ENCODE measurements at regions not wholly inside any gene's neighbourhood (a gene's known extent, or its start where the extent isn't known, plus 50 kb on each side); places are given as distances from the start of the nearest gene placed in this dataset.

DNA sequence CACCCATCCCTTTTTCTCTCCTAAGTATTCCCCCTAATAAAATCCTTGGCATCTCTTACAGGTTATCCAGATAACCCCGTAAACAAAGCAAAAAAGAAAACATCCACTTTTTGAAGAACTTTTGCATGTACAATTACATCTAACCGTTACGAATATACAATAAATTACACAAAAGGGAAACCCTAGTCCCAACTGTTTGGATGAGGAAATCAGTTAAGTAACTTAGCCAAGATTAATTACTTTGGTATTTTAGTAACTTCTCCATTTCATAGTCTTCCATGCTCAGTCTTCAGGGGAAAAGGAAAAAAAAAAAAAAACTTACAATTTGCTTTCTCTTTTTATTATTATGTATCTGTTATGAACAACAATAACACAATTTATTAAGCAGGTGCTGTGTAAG is 212.9 kb downstream of the ACTL7B start:
- no peak for DNase-seq

GRCh38 chr9:108640230-108640629 is 215.6 kb downstream of the ACTL7B start:
- DNase-seq = no peak

GRCh38 chr9:108639696-108640095 is 216.1 kb downstream of the ACTL7B start:
- no peak for DNase-seq

DNA sequence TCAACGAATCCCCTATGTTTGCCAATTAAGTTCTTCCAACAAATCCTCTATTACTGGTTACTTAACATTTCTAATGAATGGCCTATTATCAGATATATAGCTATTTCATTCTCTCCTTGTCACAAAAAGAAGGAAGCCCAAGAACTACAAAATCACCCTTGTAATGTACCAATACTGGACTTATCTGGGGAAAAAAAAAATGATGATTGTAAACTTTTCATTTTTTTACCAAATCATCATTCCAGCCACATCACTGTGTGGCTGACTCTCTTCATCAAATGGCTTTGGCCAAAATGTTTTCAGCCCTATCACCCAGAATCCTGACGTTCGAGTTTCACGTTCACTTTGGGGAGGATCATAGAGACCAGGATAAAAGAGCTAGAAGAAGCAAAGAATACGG is 216.7 kb downstream of the ACTL7B start:
- no peak for DNase-seq

GRCh38 chr9:108637340-108637739 is 218.4 kb downstream of the ACTL7B start:
- no peak for DNase-seq

DNA sequence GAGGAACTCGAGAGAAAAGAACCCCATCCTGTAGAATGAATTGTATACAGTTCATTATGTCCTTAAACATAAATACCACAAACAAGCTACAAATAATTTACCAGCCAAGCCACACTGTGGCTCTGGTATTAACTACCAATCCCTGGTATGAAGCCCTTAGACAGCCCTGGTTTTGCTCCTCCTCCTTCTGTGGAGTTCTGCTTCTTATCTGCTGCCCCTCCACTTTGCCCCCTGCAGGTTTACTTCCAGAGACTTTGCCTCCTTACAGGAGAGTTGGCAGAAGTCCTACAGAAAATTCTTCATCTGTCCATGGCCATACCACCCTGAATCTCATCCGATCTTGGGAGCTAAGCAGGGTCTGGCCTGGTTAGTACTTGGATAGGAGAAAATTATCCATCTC is 219.8 kb downstream of the ACTL7B start:
- DNase-seq = no peak

DNA sequence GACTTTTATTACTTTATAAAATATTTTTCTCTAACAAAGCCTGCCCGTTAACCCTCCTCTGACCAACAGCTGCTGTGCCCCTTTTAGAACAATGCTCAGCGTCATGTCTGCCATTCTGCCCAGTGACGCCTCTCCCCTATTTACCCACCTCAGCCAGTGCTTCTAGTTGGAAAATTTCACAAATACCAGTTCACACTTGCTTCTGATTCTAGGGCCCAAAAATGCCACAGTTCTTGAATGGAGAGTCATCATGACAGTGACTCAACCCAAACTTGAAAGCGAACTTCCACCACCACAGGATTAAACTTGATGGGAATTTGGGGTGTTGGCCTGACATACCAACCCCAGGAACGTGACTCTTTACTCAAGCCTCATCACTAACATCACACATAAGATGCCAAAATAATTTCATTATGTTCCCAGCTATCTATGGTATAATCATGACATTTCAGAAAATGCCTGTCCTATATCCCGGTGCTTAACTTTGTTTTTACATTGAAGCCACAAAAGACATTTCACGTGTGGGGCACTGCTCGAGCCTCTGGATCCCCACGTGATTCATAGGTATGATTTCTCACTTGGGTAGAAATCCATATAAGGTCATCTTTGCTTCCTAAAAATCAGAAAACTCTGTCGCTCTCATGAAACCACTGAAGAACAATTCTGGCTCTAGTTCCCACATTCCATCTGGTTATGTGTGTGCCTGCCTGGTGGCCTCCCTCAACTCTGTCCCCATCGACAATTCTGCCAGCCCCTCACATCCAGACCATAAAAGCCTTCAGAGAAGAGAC is 220.9 kb downstream of the ACTL7B start:
- DNase-seq = no peak

DNA sequence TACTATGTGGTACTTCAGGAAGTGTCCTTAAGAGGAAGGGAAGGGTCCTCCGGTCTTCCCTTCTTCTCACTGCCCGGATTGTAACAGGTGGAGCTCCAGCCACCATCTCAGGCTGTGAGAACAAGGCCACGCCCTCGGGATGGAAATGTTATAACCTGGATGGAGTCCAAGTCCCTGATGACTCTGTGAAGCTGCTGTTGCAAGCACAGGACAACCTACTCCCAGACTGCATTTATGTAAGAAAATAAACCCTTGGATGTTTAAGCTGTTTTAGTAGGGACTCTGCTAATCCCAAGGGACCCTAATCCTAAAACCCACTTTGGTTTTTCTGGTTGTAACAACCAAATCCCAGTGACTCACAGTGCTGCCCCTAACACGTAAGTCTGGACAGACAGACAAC is 221.6 kb downstream of the ACTL7B start:
- no peak for DNase-seq

GRCh38 chr9:108631496-108632285 is 224.1 kb downstream of the ACTL7B start:
- no peak for DNase-seq

DNA sequence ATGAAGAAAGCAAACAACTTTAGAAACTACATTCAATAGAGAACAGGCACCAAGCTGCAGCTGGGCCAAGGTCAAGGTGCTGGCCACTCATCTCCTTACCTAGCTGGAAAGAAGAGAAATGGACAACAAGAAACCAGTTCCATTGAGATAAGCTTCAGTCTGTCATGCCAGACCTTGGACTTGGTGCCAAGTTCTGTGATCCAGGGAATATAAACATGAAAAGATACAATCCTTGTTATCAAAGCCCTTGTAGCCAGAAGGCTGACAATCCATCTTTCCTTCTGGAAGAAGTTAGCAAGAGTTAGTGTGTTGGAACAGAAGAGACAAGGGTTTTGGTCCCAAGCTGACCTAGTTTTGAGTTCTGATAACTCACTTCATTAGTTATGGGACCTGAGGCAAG is 227.5 kb downstream of the ACTL7B start:
- DNase-seq = no peak

DNA sequence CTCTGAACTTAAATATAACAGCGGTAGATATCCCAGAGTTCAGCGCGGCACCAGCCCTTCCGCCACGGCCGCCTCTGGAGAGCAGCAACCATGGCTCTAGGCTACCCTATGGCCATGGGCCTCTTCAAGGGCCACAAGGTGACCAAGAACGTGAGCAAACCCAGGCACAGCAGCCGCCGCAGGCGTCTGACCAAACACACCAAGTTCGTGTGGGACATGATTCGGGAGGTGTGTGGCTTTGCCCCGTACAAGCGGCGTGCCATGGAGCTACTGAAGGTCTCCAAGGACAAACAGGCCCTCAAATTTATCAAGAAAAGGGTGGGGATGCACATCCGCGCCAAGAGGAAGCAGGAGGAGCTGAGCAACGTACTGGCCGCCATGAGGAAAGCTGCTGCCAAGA is 229.0 kb downstream of the ACTL7B start:
- no peak for DNase-seq

DNA sequence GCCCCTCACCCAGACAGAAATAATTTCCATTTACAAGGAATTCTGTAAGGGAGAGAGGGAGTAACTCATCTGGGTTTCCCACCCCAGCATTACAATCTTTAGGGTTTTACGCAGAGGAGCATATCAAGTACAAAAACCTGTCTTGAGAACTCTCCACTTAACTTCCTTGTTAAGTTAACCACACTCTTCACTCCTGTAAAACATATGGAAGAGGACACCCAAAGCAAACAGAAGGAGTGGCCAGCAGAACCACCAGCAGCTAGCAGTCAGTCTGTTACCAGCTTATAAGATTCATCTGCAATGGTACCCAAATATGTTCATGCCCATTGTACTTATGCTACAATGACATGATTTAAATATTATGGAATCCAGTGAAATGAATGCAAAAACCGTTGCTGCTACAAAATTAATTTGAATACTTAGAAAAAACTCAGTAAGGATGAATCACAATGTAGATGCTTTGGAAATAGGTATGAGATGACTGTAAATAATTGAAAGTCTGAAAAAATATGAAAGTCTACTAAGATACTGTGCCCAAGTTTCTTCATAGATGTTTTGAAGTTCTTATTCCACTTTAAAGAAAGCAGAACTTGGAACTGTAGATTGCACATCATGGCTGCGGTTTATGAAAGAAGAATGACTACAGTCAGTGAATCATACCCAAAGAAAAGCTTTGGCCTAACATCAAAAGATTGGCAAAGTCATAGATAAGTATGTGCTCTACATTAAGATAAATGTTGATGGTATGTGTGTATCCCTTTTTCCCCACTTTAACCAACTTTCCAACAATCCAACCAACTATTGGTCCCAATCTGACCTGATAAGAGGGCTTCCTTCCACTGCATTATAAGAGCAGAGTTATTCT is 233.6 kb downstream of the ACTL7B start:
- DNase-seq = no peak

DNA sequence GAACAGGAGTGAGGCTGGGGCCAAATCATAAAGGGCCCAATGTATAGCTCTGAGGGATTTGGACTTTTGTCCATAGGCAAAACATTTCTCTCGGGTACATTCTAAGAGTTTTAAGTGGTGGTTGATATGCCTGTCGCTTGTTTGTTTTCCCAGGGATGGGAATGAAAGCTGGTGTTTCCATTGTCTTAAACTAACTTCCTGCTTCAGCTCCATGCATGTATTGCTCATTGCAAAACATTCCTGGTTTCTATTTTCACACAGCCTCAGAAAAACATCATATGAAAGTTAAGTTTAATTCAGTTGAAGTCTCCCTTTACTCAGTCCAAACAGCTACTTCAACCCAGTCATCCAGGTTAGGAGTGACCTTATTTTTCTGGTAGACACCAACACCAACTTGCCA is 235.0 kb downstream of the ACTL7B start:
- no peak for DNase-seq

- no peak for DNase-seq
These were observed 236.8 kb downstream of the ACTL7B start for GRCh38 chr9:108618906-108619550.

- no peak for DNase-seq
These were observed 238.1 kb downstream of the ACTL7B start for GRCh38 chr9:108617676-108618075.

GRCh38 chr9:108615152-108615551 is 240.6 kb downstream of the ACTL7B start:
- no peak for DNase-seq

DNA sequence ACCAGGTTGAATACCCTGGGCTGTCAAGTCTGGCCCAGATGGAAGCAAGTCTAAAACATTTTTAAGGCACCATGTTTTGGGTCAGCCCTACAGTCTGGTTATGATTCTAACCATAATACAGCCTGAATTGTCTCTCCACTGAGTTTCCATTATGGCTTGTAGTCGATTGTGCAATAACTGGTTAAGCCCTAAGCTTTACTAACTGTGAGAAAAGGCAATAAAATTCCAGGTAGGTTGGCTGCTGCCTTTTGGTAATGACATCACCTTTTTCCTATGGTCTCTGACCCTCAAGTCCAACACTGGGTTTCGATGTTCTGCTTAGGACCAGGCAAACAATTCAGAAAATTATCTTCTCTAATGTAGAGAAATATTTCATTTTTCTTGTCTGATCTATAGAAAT is 243.3 kb downstream of the ACTL7B start:
- DNase-seq = no peak

DNA sequence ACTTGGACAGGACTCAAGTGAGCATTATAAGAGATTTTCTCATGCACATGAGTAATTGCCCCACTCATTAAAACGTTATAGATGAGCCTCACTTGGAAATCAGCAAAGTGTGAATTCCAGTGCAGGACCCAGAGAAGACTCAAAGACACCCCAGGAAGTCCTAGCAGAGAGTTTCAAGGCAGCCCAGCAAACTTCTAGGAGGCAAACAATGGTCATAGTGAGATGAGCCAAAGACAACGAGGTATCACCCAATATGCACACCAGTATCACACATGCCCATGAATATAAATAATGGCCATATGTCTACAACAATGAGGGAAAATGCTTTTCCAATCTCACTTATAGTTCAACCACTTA is 245.9 kb downstream of the ACTL7B start:
- no peak for DNase-seq

DNA sequence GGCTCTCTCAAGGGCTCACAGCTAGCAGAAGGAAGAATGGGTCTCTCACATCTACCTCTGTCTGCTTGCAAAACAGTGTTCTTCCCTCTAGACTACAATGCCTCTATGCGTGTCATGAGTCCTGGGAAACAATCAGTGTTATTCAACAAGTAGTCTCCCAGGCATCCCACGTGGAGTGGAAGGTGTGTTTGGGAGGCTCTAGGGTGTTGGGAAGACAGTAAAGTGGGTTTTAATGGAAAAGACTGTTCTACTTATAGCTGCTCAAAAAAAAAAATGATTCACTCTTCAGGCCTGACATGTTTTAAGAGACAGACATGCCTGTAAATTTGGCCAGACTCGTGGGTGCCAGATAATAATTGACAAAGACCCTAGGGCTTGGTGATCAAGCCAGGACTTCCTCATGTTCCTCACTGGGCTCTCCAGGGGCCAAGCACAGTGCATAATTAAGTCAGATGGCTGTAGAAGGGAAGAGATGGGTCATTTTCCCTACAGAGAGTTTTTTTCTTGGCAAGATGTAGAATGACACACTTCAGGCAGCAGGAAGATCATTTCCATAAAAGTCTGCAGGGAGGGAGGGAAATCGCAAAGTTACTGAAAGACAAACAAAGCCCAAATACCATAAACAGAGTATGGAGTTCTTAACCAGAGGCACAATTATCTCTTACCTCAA is 246.4 kb downstream of the ACTL7B start:
- DNase-seq = no peak

DNA sequence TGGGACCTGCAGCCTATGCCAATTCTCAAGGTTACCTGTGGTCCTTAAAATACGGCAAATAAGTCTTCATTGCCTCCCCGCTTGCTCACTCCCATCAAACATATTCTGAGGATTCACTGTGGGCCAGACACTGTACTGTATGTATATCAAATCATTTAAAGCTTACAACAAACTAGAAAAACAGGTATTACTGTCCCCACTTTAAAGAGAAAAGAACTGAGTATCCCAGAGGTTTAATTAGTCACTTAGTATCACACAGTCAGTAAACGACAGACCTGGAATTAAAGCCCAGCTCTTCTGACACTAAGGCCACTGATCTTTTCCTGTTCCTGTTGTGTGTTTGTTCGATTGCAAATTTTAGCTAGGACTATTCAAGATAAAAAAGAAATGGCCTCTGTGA is 248.2 kb downstream of the ACTL7B start:
- DNase-seq = no peak

DNA sequence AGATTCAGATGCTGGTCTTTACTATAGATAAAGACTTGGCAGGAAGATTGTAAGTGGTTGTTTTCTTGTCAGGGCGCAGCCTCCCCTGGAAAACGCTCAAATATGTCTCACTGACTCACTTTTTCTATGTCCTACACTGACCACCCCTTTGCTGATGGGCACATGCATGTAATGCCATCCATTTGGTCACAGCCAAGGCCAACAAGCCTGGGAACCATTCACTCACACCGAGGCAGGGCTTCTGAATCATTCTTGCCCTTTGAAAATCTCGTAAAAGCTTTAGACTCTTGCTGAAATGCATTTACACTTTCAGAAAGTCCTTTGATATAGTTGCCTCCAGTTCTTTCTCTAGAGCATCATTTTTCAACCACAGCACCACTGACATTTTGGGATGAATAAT is 249.4 kb downstream of the ACTL7B start:
- no peak for DNase-seq

GRCh38 chr9:108603141-108603540 is 252.6 kb downstream of the ACTL7B start:
- no peak for DNase-seq

GRCh38 chr9:108600896-108601295 is 254.9 kb downstream of the ACTL7B start:
- DNase-seq = no peak
